Lung (tissue), 11 donors: ENCODE measurements at regions not wholly inside any gene's neighbourhood (a gene's known extent, or its start where the extent isn't known, plus 50 kb on each side); places are given as distances from the start of the nearest gene placed in this dataset.

ENCODE experiments used
- ATAC-seq: fragments of 200-7000 bp; cut with Tn5 transposase; one replicate; pipeline ENCODE4 v1.9.1; 2020; ENCODE audit warnings: moderate number of reproducible peaks; ENCODE audit not compliant: insufficient read depth, low FRiP score
- DNase-seq, 3 donors: peaks; one replicate each; pipeline ENCODE4 v3.0.0-alpha.2; 2013 to 2017
- H3K27ac ChIP-seq, 2 donors: one replicate each; pipeline ENCODE4 v1.5.1; 2013; ENCODE audit warnings: mild to moderate bottlenecking in 2 of 2, moderate library complexity in 2 of 2, control low read depth in 1 of 2, inconsistent platforms in 1 of 2, low read depth in 1 of 2, low read length in 1 of 2
- H3K27me3 ChIP-seq, 3 donors: one replicate each; pipeline ENCODE4 v1.5.1; 2013; ENCODE audit warnings: low read length in 2 of 3; ENCODE audit not compliant: control insufficient read depth in 3 of 3, insufficient read depth in 3 of 3
- H3K36me3 ChIP-seq, 4 donors: one replicate each; pipeline ENCODE4 v1.5.1; 2013; ENCODE audit warnings: low read length in 4 of 4, mild to moderate bottlenecking in 1 of 4, moderate library complexity in 1 of 4; ENCODE audit not compliant: control insufficient read depth in 4 of 4, insufficient read depth in 4 of 4
- H3K4me1 ChIP-seq, 5 donors: one replicate each; pipeline ENCODE4 v1.5.1; 2013; ENCODE audit warnings: low read length in 5 of 5, mild to moderate bottlenecking in 2 of 5, moderate library complexity in 1 of 5; ENCODE audit not compliant: control insufficient read depth in 5 of 5, insufficient read depth in 5 of 5
- H3K4me3 ChIP-seq: one replicate; pipeline ENCODE4 v1.5.1; 2013; ENCODE audit warnings: mild to moderate bottlenecking, control low read depth, moderate library complexity
- H3K9ac ChIP-seq, 2 donors: one replicate each; pipeline ENCODE4 v1.5.1; 2013; ENCODE audit warnings: low read length in 2 of 2, control low read depth in 1 of 2; ENCODE audit not compliant: insufficient read depth in 1 of 2
- H3K9me3 ChIP-seq, 4 donors: one replicate each; pipeline ENCODE4 v1.5.1; 2013; ENCODE audit warnings: low read length in 3 of 4, mild to moderate bottlenecking in 1 of 4, moderate library complexity in 1 of 4; ENCODE audit not compliant: control insufficient read depth in 4 of 4, insufficient read depth in 3 of 4
- WGBS, 2 donors: extraction: QIAGEN DNeasy Blood & Tissue Kit; methylation state at CpG; one replicate each; pipeline ENCODE4 v1.1.7; 2013; 5-methylcytosine and 5-hydroxymethylcytosine counted together
- TF ChIP-seq, protein P1 (sequence below): IDR thresholded peaks from 2 replicates; pipeline ENCODE4 v1.5.1; 2012; ENCODE audit warnings: mild to moderate bottlenecking; ENCODE audit errors: control extremely low read depth, extremely low read depth
- donor health status: control.
- donor health status: control.
- donor health status: Bipolar disorder and iron deficiency.
- donor health status: healthy.
- donor health status: DM: yes; HTN: yes; CAD: no.

GRCh38 chr1:58859769-58860485 lies 76.1 kb upstream of the JUN start:
- H3K9me3 ChIP-seq: no peaks in the 10 kb centered on the region
- H3K4me3 ChIP-seq: no peak overlapping the region
- no peak for DNase-seq
- peaks cover 0 to 9% (median 4%) of the 10 kb centered on the region in 5 donors for H3K4me1 ChIP-seq
- no peaks in the 10 kb centered on the region for H3K27me3 ChIP-seq
- WGBS, 2 donors: 87 to 92% methylated on average over 3 of the region's 3 CpGs
- no peak overlapping the region for H3K27ac ChIP-seq
- no peak overlapping the region for H3K9ac ChIP-seq
- TF ChIP-seq, protein P1, sequence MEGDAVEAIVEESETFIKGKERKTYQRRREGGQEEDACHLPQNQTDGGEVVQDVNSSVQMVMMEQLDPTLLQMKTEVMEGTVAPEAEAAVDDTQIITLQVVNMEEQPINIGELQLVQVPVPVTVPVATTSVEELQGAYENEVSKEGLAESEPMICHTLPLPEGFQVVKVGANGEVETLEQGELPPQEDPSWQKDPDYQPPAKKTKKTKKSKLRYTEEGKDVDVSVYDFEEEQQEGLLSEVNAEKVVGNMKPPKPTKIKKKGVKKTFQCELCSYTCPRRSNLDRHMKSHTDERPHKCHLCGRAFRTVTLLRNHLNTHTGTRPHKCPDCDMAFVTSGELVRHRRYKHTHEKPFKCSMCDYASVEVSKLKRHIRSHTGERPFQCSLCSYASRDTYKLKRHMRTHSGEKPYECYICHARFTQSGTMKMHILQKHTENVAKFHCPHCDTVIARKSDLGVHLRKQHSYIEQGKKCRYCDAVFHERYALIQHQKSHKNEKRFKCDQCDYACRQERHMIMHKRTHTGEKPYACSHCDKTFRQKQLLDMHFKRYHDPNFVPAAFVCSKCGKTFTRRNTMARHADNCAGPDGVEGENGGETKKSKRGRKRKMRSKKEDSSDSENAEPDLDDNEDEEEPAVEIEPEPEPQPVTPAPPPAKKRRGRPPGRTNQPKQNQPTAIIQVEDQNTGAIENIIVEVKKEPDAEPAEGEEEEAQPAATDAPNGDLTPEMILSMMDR: no peak
- no peak for ATAC-seq
- no peaks in the 10 kb centered on the region for H3K36me3 ChIP-seq

- WGBS, 2 donors: 50 to 75% methylated on average over 1 of the region's 1 CpG
- ATAC-seq (no peak), DNase-seq (no peak)
- TF ChIP-seq, protein P1: no peak
- Histone ChIP-seq H3K36me3 (no peaks in the 10 kb centered on the region), H3K4me3 (no peak overlapping the region), H3K4me1 (peaks cover 0 to 7% (median 0%) of the 10 kb centered on the region in 5 donors), H3K9me3 (no peaks in the 10 kb centered on the region), H3K9ac (no peak overlapping the region), H3K27me3 (no peaks in the 10 kb centered on the region), H3K27ac (no peak overlapping the region)
Observed at GRCh38 chr1:58861076-58861475, 77.2 kb upstream of the JUN start.

DNA sequence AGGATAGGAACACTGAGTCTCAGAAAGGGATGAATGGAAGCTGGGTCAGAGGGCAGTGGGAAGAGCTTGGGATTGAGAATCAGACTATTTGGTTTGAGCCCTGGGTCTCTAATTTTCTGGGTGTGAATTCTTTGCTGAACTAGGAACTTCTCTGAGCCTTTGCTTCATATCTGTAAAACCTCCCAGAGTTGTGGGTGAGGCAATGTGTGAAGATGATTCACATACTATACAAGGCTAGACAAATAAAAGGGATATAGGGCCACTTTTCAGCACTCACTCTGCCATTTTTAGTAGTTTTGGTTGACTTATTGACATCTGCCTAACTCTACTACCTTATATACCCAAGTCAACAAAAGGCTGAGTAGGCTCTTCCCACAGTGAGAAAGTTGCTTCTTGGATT lies 77.7 kb upstream of the JUN start:
- ATAC-seq: no peak
- no peak overlapping the region for H3K27ac ChIP-seq
- H3K36me3 ChIP-seq: no peaks in the 10 kb centered on the region
- H3K9me3 ChIP-seq: no peaks in the 10 kb centered on the region
- TF ChIP-seq, protein P1: no peak
- peaks cover 0 to 7% (median 0%) of the 10 kb centered on the region in 5 donors for H3K4me1 ChIP-seq
- no peak overlapping the region for H3K9ac ChIP-seq
- no peak overlapping the region for H3K4me3 ChIP-seq
- no peak for DNase-seq
- H3K27me3 ChIP-seq: no peaks in the 10 kb centered on the region
